ENCODE measurements at regions not wholly inside any gene's neighbourhood (a gene's known extent, or its start where the extent isn't known, plus 50 kb on each side); places are given as distances from the start of the nearest gene placed in this dataset.

DNA sequence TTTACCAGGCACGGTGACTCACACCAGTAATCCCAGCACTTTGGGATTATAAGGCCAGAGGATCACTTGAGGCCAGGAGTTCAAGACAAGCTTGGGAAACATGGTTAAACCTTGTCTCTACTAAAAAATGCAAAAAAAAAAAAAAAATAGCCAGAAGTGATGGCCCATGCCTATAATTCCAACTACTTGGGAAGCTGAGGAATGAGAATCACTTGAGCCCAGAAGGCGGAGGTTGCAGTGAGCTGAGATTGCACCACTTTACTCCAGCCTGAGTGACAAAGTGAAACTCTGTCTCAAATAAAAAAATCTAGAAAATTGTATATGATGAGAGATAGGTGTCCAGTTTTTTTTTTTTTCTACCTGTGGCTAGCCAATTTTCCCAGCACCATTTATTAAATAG is 578.2 kb downstream of the ANKRD7 start:
- DNase-seq, result no peak
- dilution Hi-C loops (cut with HindIII; ENCODE audit: low sequenced_read_pairs, unreplicated experiment), result no loop called here
- no TSS peak for BruUV-seq (replicated peaks)
- H4K8ac ChIP-seq (ENCODE audit: low read depth in 2 of 2, low read length in 2 of 2), result no peak overlapping the region
- H3K79me1 ChIP-seq (ENCODE audit: low read depth in 1 of 2, low read length in 2 of 2), result no peaks in the 10 kb centered on the region
- H3K4ac ChIP-seq (ENCODE audit: low read depth, low read length), result no peak overlapping the region
- intact Hi-C loops (cut with micrococcal nuclease), result no loop called here
- H2AK9ac ChIP-seq (replicated peaks; ENCODE audit: low read depth, low read length, poor library complexity), result no peak overlapping the region
- no CpG with 5 or more reads among the region's 2 CpGs for WGBS, 2 experiments (ENCODE audit: extremely low coverage in 2 of 2, insufficient read length in 1 of 2)
- no peak overlapping the region for H3K4me3 ChIP-seq (ENCODE audit: insufficient read depth, low read depth, low read length)
- in situ Hi-C loops (cut with MboI; ENCODE audit: low sequenced_read_pairs), result no loop called here
- H4K5ac ChIP-seq (ENCODE audit: low read depth, low read length), result no peak overlapping the region
- TF ChIP-seq, protein P1, sequence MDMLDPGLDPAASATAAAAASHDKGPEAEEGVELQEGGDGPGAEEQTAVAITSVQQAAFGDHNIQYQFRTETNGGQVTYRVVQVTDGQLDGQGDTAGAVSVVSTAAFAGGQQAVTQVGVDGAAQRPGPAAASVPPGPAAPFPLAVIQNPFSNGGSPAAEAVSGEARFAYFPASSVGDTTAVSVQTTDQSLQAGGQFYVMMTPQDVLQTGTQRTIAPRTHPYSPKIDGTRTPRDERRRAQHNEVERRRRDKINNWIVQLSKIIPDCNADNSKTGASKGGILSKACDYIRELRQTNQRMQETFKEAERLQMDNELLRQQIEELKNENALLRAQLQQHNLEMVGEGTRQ (IDR thresholded peaks at IDR 0.05; ENCODE audit: low read depth, low read length), result no peak
- no peak for TF ChIP-seq FOS (IDR thresholded peaks at IDR 0.05; ENCODE audit: low read depth, low read length)
- no peak for TF ChIP-seq CEBPB (IDR thresholded peaks at IDR 0.05; ENCODE audit: low read depth, low read length)
- TF ChIP-seq MXI1 (IDR thresholded peaks at IDR 0.05; ENCODE audit: borderline replicate concordance, low read depth, low read length), result no peak
- TF ChIP-seq, protein P2, sequence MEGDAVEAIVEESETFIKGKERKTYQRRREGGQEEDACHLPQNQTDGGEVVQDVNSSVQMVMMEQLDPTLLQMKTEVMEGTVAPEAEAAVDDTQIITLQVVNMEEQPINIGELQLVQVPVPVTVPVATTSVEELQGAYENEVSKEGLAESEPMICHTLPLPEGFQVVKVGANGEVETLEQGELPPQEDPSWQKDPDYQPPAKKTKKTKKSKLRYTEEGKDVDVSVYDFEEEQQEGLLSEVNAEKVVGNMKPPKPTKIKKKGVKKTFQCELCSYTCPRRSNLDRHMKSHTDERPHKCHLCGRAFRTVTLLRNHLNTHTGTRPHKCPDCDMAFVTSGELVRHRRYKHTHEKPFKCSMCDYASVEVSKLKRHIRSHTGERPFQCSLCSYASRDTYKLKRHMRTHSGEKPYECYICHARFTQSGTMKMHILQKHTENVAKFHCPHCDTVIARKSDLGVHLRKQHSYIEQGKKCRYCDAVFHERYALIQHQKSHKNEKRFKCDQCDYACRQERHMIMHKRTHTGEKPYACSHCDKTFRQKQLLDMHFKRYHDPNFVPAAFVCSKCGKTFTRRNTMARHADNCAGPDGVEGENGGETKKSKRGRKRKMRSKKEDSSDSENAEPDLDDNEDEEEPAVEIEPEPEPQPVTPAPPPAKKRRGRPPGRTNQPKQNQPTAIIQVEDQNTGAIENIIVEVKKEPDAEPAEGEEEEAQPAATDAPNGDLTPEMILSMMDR (conservative IDR thresholded peaks at IDR 0.05; ENCODE audit: low read depth, low read length), result no peak
- no peak for TF ChIP-seq NFE2L2 (IDR thresholded peaks at IDR 0.05; ENCODE audit: low read depth, low read length)
- no peak for TF ChIP-seq POLR2A (IDR thresholded peaks at IDR 0.05; ENCODE audit: low read depth, low read length)
- no peak for TF ChIP-seq RAD21 (IDR thresholded peaks at IDR 0.05; ENCODE audit: low read length)
- TF ChIP-seq RFX5 (IDR thresholded peaks at IDR 0.05; ENCODE audit: low read depth, low read length), result no peak
- TF ChIP-seq SMC3 (IDR thresholded peaks at IDR 0.05; ENCODE audit: low read depth, low read length), result no peak
- TF ChIP-seq, protein P3, sequence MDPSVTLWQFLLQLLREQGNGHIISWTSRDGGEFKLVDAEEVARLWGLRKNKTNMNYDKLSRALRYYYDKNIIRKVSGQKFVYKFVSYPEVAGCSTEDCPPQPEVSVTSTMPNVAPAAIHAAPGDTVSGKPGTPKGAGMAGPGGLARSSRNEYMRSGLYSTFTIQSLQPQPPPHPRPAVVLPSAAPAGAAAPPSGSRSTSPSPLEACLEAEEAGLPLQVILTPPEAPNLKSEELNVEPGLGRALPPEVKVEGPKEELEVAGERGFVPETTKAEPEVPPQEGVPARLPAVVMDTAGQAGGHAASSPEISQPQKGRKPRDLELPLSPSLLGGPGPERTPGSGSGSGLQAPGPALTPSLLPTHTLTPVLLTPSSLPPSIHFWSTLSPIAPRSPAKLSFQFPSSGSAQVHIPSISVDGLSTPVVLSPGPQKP (IDR thresholded peaks at IDR 0.05; ENCODE audit: borderline replicate concordance, low read depth, low read length), result no peak
- no peak for TF ChIP-seq MAFK (IDR thresholded peaks at IDR 0.05; ENCODE audit: low read depth, low read length)
- no peak for TF ChIP-seq MAZ (IDR thresholded peaks at IDR 0.05; ENCODE audit: borderline replicate concordance, low read depth, low read length)
- no peak for TF ChIP-seq CHD1 (IDR thresholded peaks at IDR 0.05; ENCODE audit: low read depth, low read length)
- TF ChIP-seq RCOR1 (IDR thresholded peaks at IDR 0.05; ENCODE audit: insufficient replicate concordance, low read length), result no peak
- TF ChIP-seq BHLHE40 (IDR thresholded peaks at IDR 0.05; ENCODE audit: low read depth, low read length), result no peak
- H4K20me1 ChIP-seq (ENCODE audit: insufficient read depth, low read length), result no peaks in the 10 kb centered on the region
- POLR2A ChIA-PET (ENCODE audit: unreplicated experiment), result no interaction called here
- H2BK5ac ChIP-seq (ENCODE audit: low read depth, low read length, poor library complexity, severe bottlenecking), result no peak overlapping the region
- H3K4me2 ChIP-seq (ENCODE audit: low read depth, low read length), result no peak overlapping the region
- no peak overlapping the region for H2BK20ac ChIP-seq (ENCODE audit: low read depth, low read length)
- CTCF ChIA-PET, result interaction anchor here (0.6 kb wide), 1 partner anchor 1119 kb away, joined by 3 read pairs; no protein-coding TSS in a partner anchor
- H2BK120ac ChIP-seq (ENCODE audit: low read depth, low read length), result no peak overlapping the region
- no peak overlapping the region for H3K18ac ChIP-seq (ENCODE audit: low read depth, low read length)
- H2AK5ac ChIP-seq (ENCODE audit: low read depth, low read length), result no peak overlapping the region
- H3K27me3 ChIP-seq (ENCODE audit: control insufficient read depth, insufficient read depth, low read length), result no peaks in the 10 kb centered on the region
- H3K56ac ChIP-seq (ENCODE audit: extremely low read depth, insufficient read depth, low read length), result no peak overlapping the region
- no peak overlapping the region for H3K9ac ChIP-seq (ENCODE audit: low read depth, low read length)
- no peak overlapping the region for H3K27ac ChIP-seq (ENCODE audit: insufficient read depth, low read length)
- H2BK15ac ChIP-seq (ENCODE audit: low read depth, low read length), result no peak overlapping the region
- H3K23ac ChIP-seq (ENCODE audit: low read depth, low read length), result no peak overlapping the region
- ATAC-seq (ENCODE audit: low read depth), result no peak
- no peak overlapping the region for H2AFZ ChIP-seq (replicated peaks; ENCODE audit: low read length, poor library complexity)
- H3K9me3 ChIP-seq (ENCODE audit: control insufficient read depth, insufficient read depth, low read length), result peaks cover 2% of the 10 kb centered on the region; the same call in 1 of the 2 replicates
- no peak overlapping the region for H4K91ac ChIP-seq (ENCODE audit: insufficient read depth, low read depth, low read length)
- no peak overlapping the region for H3K14ac ChIP-seq (replicated peaks; ENCODE audit: low read depth, low read length)
- no peaks in the 10 kb centered on the region for H3K4me1 ChIP-seq (ENCODE audit: control insufficient read depth, insufficient read depth, low read length)
- no peaks in the 10 kb centered on the region for H3K36me3 ChIP-seq (ENCODE audit: control insufficient read depth, insufficient read depth, low read length)
- no peaks in the 10 kb centered on the region for H3K9me1 ChIP-seq (ENCODE audit: insufficient read depth, low read length)

Data from IMR-90 (cell line).